Sigmoid colon (tissue), 4 donors: ENCODE measurements at regions not wholly inside any gene's neighbourhood (a gene's known extent, or its start where the extent isn't known, plus 50 kb on each side); places are given as distances from the start of the nearest gene placed in this dataset.

ENCODE experiments used
- EP300 ChIP-seq, 4 donors: sonication (generic); formaldehyde crosslinking; IDR thresholded peaks; one replicate each; pipeline ENCODE4 v1.6.1; 2017; ENCODE audit warnings: antibody characterized with exemption in 4 of 4
- POLR2A ChIP-seq, 2 donors: fragments of 450-650 bp; IDR thresholded peaks; one replicate each; pipeline ENCODE4 v1.6.1; 2016; ENCODE audit warnings: antibody characterized with exemption in 2 of 2, mild to moderate bottlenecking in 2 of 2, moderate library complexity in 2 of 2

GRCh38 chr10:83222832-83223742, 916.2 kb upstream of the GHITM start:
- TF ChIP-seq POLR2A (IDR thresholded peaks at IDR 0.05), result no peak
- no peak for TF ChIP-seq EP300 (IDR thresholded peaks at IDR 0.05)
